ENCODE measurements at regions not wholly inside any gene's neighbourhood (a gene's known extent, or its start where the extent isn't known, plus 50 kb on each side); places are given as distances from the start of the nearest gene placed in this dataset.
"Not testable (repeated sequence)": the region's sequence is repeated elsewhere in the genome, so short reads cannot be mapped to it uniquely, and the experiment has no call there.

DNA sequence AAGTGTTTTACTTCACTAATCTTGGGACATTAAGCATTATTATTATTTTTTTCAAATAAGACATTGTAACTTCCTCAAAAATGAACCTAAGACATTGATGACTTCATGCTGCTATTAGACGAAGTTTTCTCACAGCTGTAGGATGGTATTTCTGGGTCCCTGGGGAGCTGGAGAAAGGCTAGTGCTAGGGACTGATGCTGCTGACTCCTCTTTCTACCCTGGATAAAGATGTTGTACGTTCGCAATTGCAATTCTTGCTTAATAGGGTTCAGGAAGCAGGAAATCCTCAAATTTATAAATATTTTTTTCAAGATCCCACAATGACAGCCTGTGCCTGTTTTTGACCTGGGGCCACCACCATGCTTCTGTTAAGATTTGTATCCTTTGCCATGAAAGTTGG is 526.0 kb downstream of the CCSER2 start:
- DNase-seq (ENCODE audit: low spot score): no peak

DNA sequence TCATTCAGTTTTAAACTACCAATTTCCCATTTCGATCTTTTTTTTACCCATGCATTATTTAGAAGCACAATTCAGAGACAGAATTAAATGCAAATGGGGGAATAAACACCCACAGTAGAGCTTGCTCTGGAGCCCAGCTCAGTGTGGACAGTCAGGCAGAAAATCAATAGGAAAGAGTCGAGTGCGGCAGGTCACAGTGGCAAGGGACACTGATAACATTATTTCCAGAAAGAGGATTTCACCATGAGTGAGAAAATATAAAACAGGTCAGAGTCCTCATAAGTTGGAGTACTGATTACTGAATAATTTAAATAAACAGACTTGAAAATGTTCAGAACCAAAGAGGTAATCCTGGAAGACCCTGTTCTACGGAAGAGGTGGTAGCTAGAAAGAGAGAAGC is 532.5 kb downstream of the CCSER2 start:
- no peak for DNase-seq (ENCODE audit: low spot score)

DNA sequence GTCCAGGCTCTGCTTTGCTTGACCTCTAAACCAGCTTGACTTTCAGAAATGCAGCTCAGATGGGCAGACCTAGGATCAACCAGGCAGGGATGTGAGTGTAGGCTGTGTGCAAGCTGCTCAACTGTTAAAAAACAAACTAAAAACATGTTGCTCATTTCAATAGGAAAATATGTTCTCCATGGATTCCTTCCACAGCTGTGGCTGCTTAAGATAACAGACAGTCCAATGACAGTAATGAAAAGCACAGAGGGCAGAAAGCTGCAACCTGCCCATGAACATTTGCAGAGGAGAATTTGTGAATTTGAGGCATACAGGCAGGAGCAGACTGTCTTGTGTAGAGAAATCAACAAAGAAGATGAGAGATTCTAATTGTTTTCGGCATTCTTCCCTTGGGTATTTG is 534.2 kb downstream of the CCSER2 start:
- no peak for DNase-seq (ENCODE audit: low spot score)

DNA sequence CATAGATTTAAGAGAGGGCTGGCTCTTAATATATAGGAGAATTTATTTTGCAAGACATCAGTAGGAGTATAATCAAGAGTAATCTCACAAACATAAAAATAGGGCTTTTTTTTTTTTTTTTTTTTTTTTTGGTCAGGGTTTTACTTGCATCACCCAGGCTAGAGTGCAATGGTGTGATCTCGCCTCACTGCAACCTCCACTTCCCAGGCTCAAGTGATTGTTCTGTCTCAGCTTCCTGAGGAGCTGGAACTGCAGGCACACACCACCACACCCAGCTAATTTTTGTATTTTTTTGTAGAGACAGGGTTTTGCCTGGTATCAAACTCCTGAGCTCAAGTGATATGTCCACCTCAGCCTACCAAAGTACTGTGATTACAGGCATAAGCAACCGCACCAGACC is 535.3 kb downstream of the CCSER2 start:
- DNase-seq (ENCODE audit: low spot score): no peak

DNA sequence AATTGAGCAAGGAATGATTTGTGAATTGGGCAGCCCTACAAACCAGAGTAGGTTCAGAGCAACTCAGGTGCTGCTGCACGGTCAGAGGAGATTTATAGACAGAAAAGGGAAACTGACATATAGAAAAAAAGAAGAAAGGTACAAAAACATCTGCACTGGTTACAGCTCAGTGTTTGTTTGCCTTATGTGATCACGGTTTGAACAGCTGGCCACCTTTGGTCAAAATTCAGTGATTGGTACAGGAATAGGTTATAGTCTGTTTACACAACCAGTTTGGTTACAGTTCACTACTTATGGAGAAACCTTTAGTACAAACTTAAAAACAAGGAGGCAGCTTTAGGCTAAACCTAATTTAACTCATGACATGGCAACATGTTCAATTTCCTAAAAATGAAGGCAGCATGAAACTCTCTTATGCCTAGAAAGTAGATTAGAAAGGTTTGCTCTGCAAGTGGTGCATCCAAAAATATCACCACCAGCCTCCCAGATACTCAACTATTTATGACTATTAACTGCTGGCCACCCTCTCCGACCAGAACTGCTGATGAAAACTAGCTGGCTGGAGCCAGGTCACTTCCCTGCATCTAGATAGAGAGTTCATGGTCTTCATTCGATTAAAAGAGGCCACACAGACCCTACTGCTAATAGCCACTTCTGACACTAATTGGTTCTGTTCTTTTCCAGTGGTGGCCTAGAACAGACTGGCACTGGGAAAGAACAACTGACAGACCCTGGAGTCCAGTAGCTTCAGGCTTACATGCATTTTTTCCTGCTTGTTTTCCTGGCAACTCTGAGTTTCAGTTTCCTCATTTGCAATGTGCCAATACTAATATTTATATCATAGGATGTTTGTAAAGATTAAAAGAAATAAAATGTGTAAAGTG is 548.0 kb downstream of the CCSER2 start:
- DNase-seq (ENCODE audit: low spot score): no peak

DNA sequence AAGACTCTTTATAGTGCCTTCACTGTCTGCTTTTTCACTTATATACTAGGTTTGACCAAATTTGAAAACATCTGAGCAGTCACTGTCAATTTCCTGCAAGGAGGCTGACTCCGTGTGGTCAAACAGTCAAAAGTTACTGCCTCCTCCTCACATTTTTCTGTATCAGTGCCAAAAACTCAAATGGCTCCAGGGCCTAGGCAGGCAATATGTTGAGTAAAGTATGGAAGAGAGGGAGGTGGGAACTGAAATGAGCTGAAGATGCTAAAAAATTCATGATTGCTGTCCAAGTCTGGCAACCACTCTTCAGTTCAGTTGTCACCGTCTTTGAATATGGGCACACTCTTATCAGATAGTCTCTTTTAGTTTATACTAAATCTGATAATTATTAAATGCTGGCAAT is 551.6 kb downstream of the CCSER2 start:
- no peak for DNase-seq (ENCODE audit: low spot score)

DNA sequence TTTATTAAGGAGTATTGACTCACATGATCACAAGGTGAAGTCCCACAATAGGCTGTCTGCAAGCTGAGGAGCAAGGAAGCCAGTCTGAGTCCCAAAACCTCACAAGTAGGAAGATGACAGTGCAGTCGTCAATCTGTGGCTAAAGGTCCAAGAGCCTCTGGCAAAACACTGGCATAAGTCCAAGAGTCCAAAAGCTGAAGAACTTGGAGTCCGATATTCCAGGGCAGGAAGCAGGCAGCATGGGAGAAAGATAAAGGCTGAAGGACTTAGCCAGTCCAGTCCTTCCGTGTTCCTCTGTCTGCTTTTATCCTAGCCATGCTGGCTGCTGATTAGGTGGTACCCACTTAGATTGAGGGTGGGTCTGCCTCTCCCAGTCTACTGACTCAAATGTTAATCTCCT is 553.3 kb downstream of the CCSER2 start:
- DNase-seq (ENCODE audit: low spot score): not testable (repeated sequence)

DNA sequence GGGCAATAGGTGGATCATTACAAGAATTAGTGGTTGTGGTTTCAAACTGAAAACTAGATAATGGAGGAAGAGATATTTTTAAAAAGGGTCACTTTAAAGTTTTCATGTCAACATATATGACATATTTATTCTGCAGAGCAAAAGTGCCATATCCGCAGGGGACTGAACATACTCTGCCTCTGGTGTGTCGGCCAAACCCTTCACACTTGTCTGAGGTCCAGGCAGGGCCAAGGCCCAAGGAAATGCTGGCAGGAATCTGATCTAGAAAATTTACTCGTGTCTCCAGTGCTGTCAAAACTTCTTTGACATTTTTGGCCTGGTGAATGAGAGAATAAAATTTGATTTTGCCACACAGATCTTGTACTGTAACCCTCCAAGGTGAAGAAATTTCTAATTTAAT is 562.3 kb downstream of the CCSER2 start:
- DNase-seq (ENCODE audit: low spot score): no peak

DNA sequence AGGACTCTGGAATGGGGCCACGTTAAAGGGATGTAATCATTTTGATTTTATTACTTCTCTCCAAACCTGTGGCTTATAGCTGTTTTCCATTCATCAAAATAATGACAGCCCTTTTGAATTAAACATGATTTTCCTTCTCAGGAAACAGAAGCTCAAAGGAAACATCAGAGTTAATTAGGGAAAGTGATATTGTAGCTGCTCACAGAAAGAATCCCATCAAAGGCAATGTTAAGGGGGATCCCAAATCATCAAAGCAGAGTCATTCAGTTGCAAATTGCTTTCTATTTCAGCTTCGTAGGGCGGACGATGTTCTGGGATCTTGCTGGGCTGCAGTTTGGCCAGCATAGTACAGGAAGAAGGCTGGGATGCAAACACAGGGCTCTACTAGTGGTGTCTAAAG is 563.2 kb downstream of the CCSER2 start:
- DNase-seq (ENCODE audit: low spot score): no peak

DNA sequence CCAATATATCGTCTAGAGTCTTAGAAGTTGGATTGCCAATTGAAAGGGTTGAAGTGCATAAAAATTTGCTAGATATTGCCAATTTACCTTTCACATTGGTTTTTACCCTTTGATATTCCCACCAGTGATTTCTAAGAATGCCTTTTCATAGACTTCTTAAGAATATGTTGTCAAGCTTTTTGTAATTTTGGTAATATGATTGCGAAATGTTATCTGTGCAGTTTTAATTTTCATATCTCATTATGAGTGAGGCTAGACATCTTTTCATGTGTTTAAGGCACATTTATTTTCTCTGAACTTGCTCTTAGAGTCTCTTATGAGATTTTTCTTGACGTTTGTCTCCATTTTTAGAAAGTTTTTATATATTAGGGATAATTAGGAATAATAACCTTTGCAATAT is 567.2 kb downstream of the CCSER2 start:
- no peak for DNase-seq (ENCODE audit: low spot score)

DNA sequence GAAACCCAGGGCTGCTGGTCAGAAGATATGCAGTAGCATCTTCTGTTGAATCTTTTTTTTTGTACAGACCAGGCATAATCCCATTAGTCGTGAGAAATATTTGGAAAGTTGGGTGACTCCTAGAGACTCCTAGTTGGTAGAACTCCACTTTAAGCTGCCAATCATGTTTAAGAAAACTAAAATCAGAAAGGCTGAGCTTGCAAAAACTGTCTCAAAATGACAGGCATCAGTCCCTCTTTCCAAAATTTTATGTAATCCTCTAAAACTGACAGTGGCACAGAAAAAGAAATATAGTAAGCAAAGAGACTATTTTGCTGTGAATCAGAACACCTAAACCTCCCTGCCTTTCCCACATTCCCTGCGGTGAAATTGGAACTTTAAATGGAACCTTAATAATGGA is 568.5 kb downstream of the CCSER2 start:
- DNase-seq (ENCODE audit: low spot score): no peak

DNA sequence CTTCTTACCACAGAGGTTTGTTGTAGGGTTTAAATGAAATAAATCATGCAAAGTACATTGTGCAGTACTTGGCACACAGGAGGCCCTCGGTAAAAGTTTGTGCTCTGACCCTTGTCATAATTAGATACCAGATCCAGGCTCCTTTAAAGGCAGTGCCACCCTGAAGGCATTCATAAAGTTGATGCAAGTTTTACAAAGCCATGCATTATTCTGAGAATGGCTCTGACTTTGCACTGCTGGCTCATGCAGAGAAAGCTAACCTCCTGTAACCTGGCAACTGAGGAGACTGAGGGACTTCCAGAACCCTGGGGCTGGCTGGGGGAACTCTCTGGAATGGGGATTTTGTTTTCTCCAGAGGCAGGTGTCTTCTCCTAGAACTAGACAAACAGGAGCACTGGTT is 570.9 kb downstream of the CCSER2 start:
- DNase-seq (ENCODE audit: low spot score): peak; percentile 24

DNA sequence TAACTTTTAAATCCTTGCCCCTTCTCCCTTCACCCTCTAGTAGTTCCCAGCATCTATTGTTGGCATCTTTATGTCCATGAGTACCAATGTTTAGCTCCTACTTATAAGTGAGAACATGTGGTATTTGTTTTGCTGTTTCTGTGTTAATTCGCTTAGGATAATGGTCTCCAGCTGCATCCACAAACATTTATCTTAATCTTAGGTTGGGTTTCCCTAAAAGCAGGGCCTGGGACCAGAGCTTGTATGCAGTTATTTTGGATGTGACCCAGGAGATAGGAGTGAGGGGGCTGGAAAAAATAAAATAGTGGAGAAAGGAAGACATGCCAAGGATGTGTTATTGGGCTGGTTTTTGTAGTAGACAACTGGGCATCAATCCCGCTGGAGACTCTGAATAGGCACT is 571.8 kb downstream of the CCSER2 start:
- no peak for DNase-seq (ENCODE audit: low spot score)

DNA sequence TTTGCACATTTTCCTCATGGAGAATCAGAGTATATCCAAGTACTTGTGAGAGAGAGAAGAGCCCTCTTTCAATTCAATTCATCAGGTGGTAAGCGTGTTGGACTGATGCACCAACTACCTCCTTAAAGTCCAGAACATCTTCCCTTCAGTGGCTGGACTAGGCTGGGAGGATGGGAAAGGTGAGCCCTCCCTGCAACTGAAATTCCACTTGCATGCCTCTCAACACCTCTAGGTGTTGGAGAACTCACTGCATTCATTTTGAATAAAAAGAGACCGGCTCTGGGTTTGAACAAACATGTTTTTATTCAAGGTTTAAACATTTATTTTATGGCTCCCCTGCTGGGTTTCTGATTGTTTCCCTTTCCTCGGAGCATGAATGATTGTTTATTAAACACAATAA is 573.5 kb downstream of the CCSER2 start:
- no peak for DNase-seq (ENCODE audit: low spot score)

DNA sequence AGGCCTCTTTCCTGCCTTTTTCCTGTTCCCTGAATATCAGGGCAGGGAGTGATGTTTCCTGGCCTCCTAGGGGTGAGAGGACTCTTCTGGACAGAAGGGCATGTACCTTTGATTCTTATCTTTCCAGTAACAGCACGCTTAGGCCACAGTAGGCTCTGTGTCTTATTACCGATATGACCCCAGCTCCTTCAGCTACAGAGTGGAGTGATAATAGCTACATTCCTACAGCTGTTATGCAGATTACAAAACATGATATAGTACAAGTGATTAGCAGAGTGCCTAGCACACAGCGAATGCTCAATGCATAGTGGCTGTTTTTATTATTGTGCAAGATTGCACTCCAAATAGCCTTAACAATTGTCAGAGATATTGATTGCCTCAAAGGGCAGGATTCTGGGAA is 574.2 kb downstream of the CCSER2 start:
- no peak for DNase-seq (ENCODE audit: low spot score)

DNA sequence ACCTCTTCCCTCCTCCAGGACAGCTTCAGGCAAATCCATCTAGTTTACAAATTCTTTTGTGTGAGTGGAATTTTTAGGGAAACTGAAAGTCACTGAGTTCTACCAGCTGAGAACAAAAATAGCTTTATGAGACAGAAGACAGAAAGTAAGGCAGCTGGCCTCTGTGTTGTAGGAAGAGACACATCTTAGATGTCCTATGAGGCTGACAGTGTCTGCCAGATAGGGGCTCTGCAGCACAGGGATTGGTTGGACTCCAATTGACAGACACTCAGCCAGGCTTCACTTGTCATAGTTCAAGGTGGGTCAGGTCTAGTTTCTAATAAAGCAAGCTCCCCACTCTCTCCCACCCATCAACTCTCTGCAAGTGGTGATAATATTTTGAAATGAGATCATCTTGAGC is 574.9 kb downstream of the CCSER2 start:
- DNase-seq (ENCODE audit: low spot score): no peak

DNA sequence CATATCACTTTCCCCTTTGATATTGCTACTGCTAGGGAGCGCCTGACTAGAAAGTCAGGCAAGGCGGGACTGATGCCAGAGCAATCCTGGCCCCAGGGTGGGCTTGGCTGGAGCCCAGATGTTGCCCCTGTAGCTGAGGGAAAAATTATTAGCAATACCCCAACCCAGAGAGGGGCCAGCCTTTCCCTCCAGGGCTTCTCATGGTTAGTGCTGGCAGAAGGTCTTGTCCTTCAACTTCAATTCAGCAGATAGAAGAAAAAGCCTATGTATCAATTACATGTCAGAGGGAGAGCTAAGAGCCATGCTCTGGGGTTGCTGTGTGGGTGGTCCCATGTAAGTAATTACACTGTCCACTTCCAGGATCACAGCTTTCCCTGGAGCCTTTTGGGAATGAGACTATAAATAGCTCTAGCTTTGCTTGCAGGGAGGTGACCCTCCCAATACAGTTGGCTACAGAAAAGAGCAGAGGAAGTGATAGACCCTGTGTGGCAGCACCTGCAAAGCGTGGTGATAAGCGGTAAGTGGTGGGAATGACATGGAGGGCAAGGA is 579.1 kb downstream of the CCSER2 start:
- no peak for DNase-seq (ENCODE audit: low spot score)

DNA sequence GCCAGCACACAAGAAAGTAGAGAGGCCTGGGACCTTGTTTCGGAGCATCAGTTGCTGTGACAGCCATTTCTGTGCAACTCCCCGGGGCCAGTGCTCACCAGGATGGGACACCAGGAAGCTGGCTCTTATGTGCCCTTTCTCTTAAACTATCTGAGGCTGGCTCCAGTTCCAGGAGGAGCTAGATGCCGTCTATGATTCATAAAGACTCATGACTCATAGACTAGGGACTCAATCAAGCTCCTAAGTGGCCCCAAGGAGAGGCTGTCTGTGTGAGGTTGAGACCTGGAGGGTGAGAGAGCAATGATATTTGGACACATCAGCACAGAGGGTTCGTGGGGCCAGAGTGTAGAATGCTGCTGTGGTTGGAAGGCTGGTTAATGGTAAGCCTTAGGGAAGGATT is 580.1 kb downstream of the CCSER2 start:
- peak; percentile 42 for DNase-seq (ENCODE audit: low spot score)

DNA sequence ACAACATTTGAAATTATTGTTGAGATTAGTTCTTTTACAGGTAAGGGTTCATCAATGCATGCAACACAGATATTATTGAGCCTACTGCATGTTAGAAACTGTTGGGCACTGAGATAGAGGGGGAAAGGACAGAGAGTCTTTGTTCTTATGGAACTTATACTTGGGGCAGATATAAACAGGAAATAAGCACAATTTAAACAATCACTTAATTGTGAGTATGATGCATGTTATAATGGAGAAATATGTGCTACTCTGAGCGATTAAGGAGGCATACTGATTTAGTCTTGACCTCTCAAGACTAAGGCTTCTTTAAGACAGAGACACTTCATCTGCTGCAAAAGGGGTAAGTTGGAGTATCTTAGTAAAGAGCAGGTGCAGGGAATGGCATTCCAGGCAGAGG is 593.3 kb downstream of the CCSER2 start:
- peak; percentile 48 for DNase-seq (ENCODE audit: low spot score)

DNA sequence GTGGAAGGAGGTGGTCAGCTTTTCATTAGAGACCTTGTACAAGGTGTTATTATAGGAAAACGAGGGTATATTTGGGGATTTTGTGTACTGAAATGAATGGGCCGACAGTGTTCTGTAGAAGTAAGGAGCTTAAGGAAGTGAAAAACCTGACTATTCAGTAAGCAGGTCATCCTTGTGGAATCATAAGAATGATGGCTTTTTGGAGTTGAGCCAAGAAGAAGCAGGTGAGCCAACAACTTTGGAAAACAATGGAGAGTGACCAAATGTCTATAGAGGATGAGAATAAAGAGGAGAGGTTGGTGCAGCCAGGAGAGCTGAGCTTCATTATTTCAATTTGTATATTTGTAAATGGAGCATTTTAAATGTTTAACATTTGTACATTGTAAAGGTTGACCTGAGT is 595.7 kb downstream of the CCSER2 start:
- no peak for DNase-seq (ENCODE audit: low spot score)

DNA sequence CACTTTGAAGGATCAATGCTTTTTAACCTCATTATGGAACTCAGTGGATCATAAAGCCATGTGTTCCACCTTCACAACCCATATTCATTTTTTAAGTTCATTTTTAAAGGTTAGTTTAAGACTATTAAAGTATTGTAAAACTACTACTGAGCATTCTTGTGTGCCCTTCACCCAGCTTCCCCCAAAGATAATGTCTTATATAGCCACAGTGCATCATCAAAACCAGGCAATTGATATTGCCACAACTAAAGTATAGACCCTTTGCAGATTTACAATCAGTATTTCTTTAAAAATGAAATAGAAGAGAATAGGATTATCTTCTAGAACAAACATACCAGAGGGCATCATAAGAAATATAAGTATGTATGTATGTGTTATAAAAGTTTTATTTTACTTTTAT is 597.1 kb downstream of the CCSER2 start:
- no peak for DNase-seq (ENCODE audit: low spot score)

DNA sequence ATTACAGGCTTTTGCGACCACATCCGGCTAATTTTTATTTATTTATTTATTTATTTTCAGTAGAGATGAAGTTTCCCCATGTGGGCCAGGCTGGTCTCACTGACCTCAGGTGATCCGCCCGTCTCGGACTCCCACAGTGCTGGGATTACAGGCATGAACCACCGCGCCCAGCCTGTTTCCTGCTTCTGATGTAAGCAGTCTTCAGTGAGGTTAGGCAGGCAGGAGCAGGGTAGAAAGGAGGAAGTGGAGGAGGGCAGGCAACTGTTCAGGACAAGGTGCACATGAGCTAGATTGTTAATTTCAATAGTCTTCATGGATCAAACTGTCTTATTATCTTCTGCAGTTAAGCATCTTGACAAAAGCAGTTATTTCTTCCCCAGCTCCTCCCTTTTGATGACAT is 605.0 kb downstream of the CCSER2 start:
- no peak for DNase-seq (ENCODE audit: low spot score)

DNA sequence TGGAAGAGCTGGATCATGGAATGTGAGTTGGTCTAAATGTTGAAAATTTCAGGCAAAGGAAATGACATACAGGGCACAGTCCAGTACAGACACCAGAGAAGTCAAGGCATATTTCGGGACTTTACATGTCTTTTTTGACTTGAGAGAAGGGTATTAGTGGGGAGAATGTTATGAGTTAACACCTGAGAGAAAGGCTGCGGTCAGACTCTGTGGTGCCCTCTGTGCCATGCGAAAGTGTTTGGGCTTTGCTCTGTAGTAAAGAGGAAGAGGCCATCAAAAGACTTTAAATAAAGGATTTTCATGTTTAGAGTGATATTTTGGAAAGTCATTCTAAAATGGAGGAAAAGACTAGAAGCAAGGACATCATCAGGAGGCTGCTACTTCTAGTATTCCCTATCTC is 607.4 kb downstream of the CCSER2 start:
- DNase-seq (ENCODE audit: low spot score): no peak
